ENCODE measurements at regions not wholly inside any gene's neighbourhood (a gene's known extent, or its start where the extent isn't known, plus 50 kb on each side); places are given as distances from the start of the nearest gene placed in this dataset.

- Histone ChIP-seq H3K27me3 (no peaks in the 10 kb centered on the region), H3K4me3 (no peak overlapping the region), H3K27ac (no peak overlapping the region), H3K36me3 (no peaks in the 10 kb centered on the region), H3K9me3 (no peaks in the 10 kb centered on the region), H3K4me1 (no peaks in the 10 kb centered on the region)
- DNase-seq (ENCODE audit: low spot score), result no peak
- no peak for TF ChIP-seq CTCF (IDR thresholded peaks at IDR 0.05)
Measured at GRCh38 chr5:175321927-175322532, 122.0 kb downstream of the DRD1 start.

- H3K4me3 ChIP-seq, result no peak overlapping the region
Measured at GRCh38 chr5:175319199-175319598, 124.8 kb downstream of the DRD1 start.

GRCh38 chr5:175317872-175318271 lies 126.1 kb downstream of the DRD1 start:
- no peak overlapping the region for H3K4me3 ChIP-seq

More at GRCh38 chr5:175319199-175319598, 124.8 kb downstream of the DRD1 start:
- Histone ChIP-seq H3K27ac (no peak overlapping the region), H3K36me3 (no peaks in the 10 kb centered on the region), H3K4me1 (no peaks in the 10 kb centered on the region), H3K27me3 (no peaks in the 10 kb centered on the region), H3K9me3 (no peaks in the 10 kb centered on the region)
- DNase-seq (ENCODE audit: low spot score), result no peak
- TF ChIP-seq CTCF (IDR thresholded peaks at IDR 0.05), result no peak

GRCh38 chr5:175309218-175309810 lies 134.7 kb downstream of the DRD1 start:
- no peaks in the 10 kb centered on the region for H3K27me3 ChIP-seq
- H3K27ac ChIP-seq, result no peak overlapping the region
- peaks cover 0 to 11% of the 10 kb centered on the region in 2 donors for H3K9me3 ChIP-seq
- no peak overlapping the region for H3K4me3 ChIP-seq
- H3K36me3 ChIP-seq, result no peaks in the 10 kb centered on the region
- no peak for DNase-seq (ENCODE audit: low spot score)
- no peaks in the 10 kb centered on the region for H3K4me1 ChIP-seq
- no peak for TF ChIP-seq CTCF (IDR thresholded peaks at IDR 0.05)

More at GRCh38 chr5:175317872-175318271, 126.1 kb downstream of the DRD1 start:
- Histone ChIP-seq H3K36me3 (no peaks in the 10 kb centered on the region), H3K4me1 (no peaks in the 10 kb centered on the region), H3K27me3 (no peaks in the 10 kb centered on the region), H3K27ac (no peak overlapping the region), H3K9me3 (no peaks in the 10 kb centered on the region)
- no peak for DNase-seq (ENCODE audit: low spot score)
- TF ChIP-seq CTCF (IDR thresholded peaks at IDR 0.05), result no peak

- H3K9me3 ChIP-seq, result peaks cover 0 to 17% of the 10 kb centered on the region in 2 donors
- H3K27ac ChIP-seq, result no peak overlapping the region
- no peaks in the 10 kb centered on the region for H3K36me3 ChIP-seq
- no peaks in the 10 kb centered on the region for H3K4me1 ChIP-seq
- no peak for DNase-seq (ENCODE audit: low spot score)
- H3K27me3 ChIP-seq, result no peaks in the 10 kb centered on the region
- no peak overlapping the region for H3K4me3 ChIP-seq
- TF ChIP-seq CTCF (IDR thresholded peaks at IDR 0.05), result no peak
Measured at GRCh38 chr5:175308701-175309100, 135.3 kb downstream of the DRD1 start.

- TF ChIP-seq CTCF (IDR thresholded peaks at IDR 0.05), result no peak
Measured at GRCh38 chr5:175306381-175306780, 137.6 kb downstream of the DRD1 start.

More at GRCh38 chr5:175306381-175306780, 137.6 kb downstream of the DRD1 start:
- Histone ChIP-seq H3K36me3 (no peaks in the 10 kb centered on the region), H3K9me3 (peaks cover 0 to 18% of the 10 kb centered on the region in 2 donors), H3K4me1 (no peaks in the 10 kb centered on the region), H3K27ac (no peak overlapping the region), H3K27me3 (no peaks in the 10 kb centered on the region), H3K4me3 (no peak overlapping the region)
- DNase-seq (ENCODE audit: low spot score), result no peak
